GM18868 (cell line): ENCODE measurements at regions not wholly inside any gene's neighbourhood (a gene's known extent, or its start where the extent isn't known, plus 50 kb on each side); places are given as distances from the start of the nearest gene placed in this dataset.
"Not testable (repeated sequence)": the region's sequence is repeated elsewhere in the genome, so short reads cannot be mapped to it uniquely, and the experiment has no call there.

Experiments used
- ATAC-seq: cut with Tn5 transposase; IDR thresholded peaks from one replicate; pipeline ENCODE4 v1.9.1; 2021; ENCODE audit warnings: mild to moderate bottlenecking, moderate library complexity; ENCODE audit not compliant: unreplicated experiment

DNA sequence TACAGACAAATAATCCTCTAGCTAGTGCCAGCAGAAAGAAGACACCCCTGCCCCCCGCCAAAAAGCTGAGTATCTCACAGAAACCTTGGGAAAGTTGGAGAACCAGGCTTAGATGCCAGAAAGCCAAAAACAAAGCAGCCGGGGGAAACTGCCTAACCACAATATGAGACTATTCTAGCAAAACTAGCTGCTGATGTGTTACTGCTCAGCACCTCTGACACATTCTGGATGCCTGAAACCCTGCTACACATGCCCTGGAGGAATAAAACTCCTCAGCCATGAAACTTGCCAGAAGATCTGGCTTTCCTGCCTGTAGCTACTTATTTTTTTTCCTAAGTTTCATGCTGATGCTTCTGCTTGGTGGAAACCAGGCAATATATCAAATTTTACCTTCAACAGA, 122.7 kb upstream of the GCFC2 start:
- ATAC-seq = no peak

DNA sequence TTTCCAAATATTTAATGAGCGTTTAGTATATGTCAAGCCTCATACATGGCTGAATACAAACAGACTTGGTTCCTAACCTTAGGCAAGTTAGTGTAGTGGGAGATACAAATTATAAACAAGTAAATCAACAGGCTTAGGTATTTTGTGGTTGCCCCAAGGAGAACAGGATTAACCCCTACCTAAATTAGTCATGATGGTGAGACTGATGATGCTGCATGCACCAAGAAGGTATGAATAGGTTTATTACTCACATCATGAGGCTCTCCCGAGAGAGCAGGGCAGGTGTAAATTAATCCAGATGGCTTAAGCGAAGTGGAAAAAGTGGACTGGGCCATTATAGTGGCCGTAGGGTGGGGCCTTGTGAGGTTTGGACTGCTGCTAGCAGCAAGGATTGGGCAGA, 118.1 kb upstream of the GCFC2 start:
- ATAC-seq = peak; percentile 62

DNA sequence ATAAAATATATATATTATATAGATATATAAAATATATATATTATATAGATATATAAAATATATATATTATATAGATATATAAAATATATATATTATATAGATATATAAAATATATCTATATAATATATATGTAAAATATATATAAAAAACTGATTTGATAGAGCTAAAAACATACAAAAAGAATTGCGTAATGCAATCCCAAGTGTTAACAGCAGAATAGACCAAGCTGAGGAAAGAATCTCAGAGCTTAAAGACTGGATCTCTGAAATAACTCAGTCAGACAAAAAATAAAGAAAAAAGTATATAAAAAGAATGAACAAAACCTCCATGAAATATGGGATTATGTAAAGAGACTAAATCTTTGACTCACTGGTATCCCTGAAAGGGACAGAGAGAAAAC, 112.8 kb upstream of the GCFC2 start:
- ATAC-seq = not testable (repeated sequence)

GRCh38 chr2:75822336-75822735, 111.6 kb upstream of the GCFC2 start:
- ATAC-seq = no peak

DNA sequence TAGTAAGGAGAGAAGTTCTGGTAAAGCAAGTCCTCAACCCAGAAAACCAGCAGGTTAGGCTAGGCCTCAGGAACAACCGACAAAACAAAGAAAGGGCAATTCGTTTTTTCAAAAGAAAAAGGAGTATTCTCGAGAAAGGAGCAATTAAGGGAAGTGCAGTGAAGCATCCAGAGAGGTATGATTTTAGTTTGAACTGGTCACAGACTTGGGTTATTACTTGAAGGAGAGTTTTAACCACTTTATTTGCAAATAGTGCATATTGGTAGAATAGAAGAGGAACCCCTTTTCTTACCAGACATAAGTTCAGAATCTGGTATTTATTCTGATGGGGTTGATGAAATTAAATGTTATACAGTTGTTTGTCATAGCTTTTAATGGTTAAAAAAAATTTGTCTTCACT, 110.0 kb upstream of the GCFC2 start:
- ATAC-seq = peak; percentile 82

GRCh38 chr2:75810611-75811330, 100.1 kb upstream of the GCFC2 start:
- no peak for ATAC-seq

GRCh38 chr2:75808793-75809535, 98.2 kb upstream of the GCFC2 start:
- peak; percentile 34 for ATAC-seq

DNA sequence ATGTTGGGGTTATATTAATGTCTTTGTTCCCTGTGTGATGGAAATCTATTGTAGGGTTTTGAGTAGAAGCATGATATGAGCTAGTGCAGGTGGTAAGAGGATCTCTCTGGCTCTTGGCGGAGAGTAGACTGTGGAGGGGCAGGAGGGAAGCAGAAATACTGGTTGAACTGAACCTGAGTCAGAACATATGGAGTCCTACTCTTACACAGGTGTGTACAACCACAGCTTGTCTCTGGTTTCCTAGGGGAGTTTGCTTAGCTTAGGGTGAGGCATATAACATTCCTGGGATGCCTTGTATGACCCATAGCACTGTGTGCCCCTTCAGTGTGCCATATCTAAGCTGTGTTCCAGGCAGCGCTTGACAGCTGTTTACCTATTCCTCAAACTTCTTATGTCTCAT, 97.3 kb upstream of the GCFC2 start:
- no peak for ATAC-seq

- peak; percentile 56 for ATAC-seq
Measured at GRCh38 chr2:75801234-75801982, 90.7 kb upstream of the GCFC2 start.

- peak; percentile 85 for ATAC-seq
Measured at GRCh38 chr2:75800456-75800855, 89.7 kb upstream of the GCFC2 start.

DNA sequence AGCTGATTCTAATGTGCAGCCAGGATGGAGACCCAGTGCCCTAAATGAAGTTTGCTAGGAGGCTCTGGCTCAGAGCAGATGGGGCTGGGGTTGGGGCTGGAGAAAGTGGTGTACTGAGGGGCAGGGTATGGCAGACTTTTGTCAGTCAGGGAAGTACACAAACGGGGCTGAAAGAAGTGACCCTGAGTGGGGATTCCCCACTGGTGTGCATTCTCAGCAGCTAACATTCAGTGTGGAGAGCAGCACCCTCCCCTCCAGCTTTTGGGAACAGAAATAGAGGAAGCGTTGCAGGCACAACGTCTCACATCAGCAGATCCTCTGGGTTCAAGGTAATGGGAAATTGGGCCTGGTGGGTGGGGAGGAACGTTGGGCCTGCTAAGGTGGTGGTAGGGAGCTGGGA, 89.1 kb upstream of the GCFC2 start:
- peak; percentile 49 for ATAC-seq

- no peak for ATAC-seq
Measured at GRCh38 chr2:75798569-75798968, 87.9 kb upstream of the GCFC2 start.

GRCh38 chr2:75792996-75793395, 82.3 kb upstream of the GCFC2 start:
- ATAC-seq = no peak

- ATAC-seq = no peak
Measured at GRCh38 chr2:75792146-75792545, 81.4 kb upstream of the GCFC2 start.

DNA sequence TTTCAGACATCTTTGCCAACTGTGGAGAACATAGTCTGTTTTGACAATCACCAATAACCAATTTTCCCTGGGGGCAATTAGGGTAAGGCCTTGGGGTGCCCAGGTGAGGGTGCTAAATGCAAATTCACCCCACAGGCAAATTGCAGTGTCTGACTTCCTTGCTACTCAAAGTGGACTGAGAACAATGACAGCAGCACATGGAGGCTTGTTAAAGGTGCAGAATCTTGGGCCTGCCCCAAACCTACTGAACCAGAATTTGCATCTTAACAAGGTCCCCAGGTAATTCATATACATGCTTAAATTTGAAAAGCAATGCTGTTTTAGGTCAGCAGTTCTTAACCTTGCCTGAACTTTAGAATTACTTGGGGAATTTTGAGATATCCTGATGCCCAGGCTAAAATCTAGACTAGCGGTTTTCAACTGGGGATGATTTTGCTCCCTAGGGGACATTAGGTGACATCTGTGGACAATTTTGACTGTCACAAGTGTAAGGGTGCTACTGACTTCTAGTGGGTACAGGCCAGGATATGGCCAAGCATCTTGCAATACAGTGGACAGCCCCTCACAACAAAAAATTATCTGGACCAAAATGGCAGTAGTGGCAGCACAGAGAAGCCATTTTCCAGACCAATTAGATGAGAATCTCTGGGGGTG, 80.2 kb upstream of the GCFC2 start:
- ATAC-seq = peak; percentile 36

GRCh38 chr2:75790121-75790813, 79.6 kb upstream of the GCFC2 start:
- ATAC-seq = peak; percentile 17

- ATAC-seq = no peak
Measured at GRCh38 chr2:75788902-75789301, 78.2 kb upstream of the GCFC2 start.

DNA sequence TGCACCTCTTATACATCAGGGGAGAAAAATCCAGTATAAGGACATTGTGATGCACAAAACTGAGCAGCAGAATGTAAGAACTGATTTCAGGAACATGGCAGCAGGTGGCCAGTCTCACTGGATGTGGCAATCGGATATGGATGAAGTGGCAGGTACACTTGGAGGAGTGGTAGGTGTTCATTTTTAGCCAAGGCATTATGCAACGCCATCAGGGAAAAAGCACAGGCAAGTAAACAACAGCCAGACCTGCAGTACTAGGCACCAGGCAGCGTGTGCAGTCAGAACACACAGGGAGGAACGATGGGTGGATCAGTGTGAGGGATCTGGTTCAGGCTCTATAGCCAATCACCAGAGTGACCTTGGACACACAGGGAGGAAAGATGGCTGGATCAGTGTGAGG, 77.4 kb upstream of the GCFC2 start:
- ATAC-seq = no peak

GRCh38 chr2:75787532-75788132, 76.9 kb upstream of the GCFC2 start:
- ATAC-seq = peak; percentile 63

- ATAC-seq = no peak
Measured at GRCh38 chr2:75775311-75775823, 64.7 kb upstream of the GCFC2 start.
